ENCODE measurements at regions not wholly inside any gene's neighbourhood (a gene's known extent, or its start where the extent isn't known, plus 50 kb on each side); places are given as distances from the start of the nearest gene placed in this dataset.

- TF ChIP-seq POLR2A (IDR thresholded peaks at IDR 0.05) = no peak
- TF ChIP-seq, protein P1, sequence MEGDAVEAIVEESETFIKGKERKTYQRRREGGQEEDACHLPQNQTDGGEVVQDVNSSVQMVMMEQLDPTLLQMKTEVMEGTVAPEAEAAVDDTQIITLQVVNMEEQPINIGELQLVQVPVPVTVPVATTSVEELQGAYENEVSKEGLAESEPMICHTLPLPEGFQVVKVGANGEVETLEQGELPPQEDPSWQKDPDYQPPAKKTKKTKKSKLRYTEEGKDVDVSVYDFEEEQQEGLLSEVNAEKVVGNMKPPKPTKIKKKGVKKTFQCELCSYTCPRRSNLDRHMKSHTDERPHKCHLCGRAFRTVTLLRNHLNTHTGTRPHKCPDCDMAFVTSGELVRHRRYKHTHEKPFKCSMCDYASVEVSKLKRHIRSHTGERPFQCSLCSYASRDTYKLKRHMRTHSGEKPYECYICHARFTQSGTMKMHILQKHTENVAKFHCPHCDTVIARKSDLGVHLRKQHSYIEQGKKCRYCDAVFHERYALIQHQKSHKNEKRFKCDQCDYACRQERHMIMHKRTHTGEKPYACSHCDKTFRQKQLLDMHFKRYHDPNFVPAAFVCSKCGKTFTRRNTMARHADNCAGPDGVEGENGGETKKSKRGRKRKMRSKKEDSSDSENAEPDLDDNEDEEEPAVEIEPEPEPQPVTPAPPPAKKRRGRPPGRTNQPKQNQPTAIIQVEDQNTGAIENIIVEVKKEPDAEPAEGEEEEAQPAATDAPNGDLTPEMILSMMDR (IDR thresholded peaks at IDR 0.05) = no peak
Measured at GRCh38 chr4:30122711-30123110, 597.5 kb upstream of the PCDH7 start.

All from adrenal gland (tissue), 5 donors.